Activated naive CD4-positive, alpha-beta T cell treated with anti-CD3 and anti-CD28 coated beads for 36 hours (primary cell): ENCODE measurements at regions not wholly inside any gene's neighbourhood (a gene's known extent, or its start where the extent isn't known, plus 50 kb on each side); places are given as distances from the start of the nearest gene placed in this dataset.

Source experiments
- CTCF ChIA-PET: fragments of 350-600 bp; sonication (Branson Sonifier 250); formaldehyde crosslinking; loops from one replicate; lab custom pipeline; 2021; ENCODE audit warnings: antibody characterized with exemption; lab: Charles Lee
- DNase-seq: peaks from one replicate; pipeline ENCODE4 v3.0.0-alpha.2; 2020
- H3K27ac Mint-ChIP-seq: one replicate; pipeline ENCODE4 v1.8.0; 2021; ENCODE audit warnings: mild to moderate bottlenecking, mixed read lengths
- H3K27me3 Mint-ChIP-seq: one replicate; pipeline ENCODE4 v1.8.0; 2021; ENCODE audit warnings: low read depth, mixed read lengths
- H3K36me3 Mint-ChIP-seq: one replicate; pipeline ENCODE4 v1.8.0; 2021; ENCODE audit warnings: low read depth, mixed read lengths
- H3K4me1 Mint-ChIP-seq: one replicate; pipeline ENCODE4 v1.8.0; 2021; ENCODE audit warnings: low read depth, mixed read lengths
- H3K4me3 Mint-ChIP-seq: one replicate; pipeline ENCODE4 v1.8.0; 2021; ENCODE audit warnings: mild to moderate bottlenecking, moderate library complexity, mixed read lengths
- H3K9me3 Mint-ChIP-seq: one replicate; pipeline ENCODE4 v1.8.0; 2021; ENCODE audit warnings: mixed read lengths
- intact Hi-C: fragments of 100-400 bp; cut with micrococcal nuclease; formaldehyde crosslinking; loops from one replicate; pipeline ENCODE4 v1.15.1; 2023

GRCh38 chr6:14066782-14067406, 50.7 kb upstream of the CD83 start:
- Mint-ChIP-seq H3K4me1 (peaks cover 2% of the 10 kb centered on the region), H3K27me3 (peaks cover 5% of the 10 kb centered on the region), H3K27ac (no peak overlapping the region), H3K4me3 (no peak overlapping the region), H3K9me3 (no peaks in the 10 kb centered on the region), H3K36me3 (no peaks in the 10 kb centered on the region)
- CTCF ChIA-PET = interaction anchor here (0.6 to 7.1 kb wide), 49 partner anchors 8 to 1186 kb away, joined by 3 to 91 read pairs (median 6); partner anchors contain the start of genes CD83, MCUR1 and NOL7
- intact Hi-C loops = loop anchor here (1.0 to 10.0 kb wide), 5 partner anchors 158 to 731 kb away; partner anchors contain the start of gene SIRT5
- DNase-seq = peak; percentile 31

GRCh38 chr6:14067656-14068055, 49.9 kb upstream of the CD83 start:
- intact Hi-C loops = loop anchor here (1.0 to 10.0 kb wide), 2 partner anchors 158 to 493 kb away; partner anchors contain the start of gene SIRT5
- H3K4me3 Mint-ChIP-seq = no peak overlapping the region
- H3K4me1 Mint-ChIP-seq = peaks cover 3% of the 10 kb centered on the region
- H3K36me3 Mint-ChIP-seq = no peaks in the 10 kb centered on the region
- no peaks in the 10 kb centered on the region for H3K27me3 Mint-ChIP-seq
- no peak for DNase-seq
- no peaks in the 10 kb centered on the region for H3K9me3 Mint-ChIP-seq
- no peak overlapping the region for H3K27ac Mint-ChIP-seq
- CTCF ChIA-PET = interaction anchor here (0.6 to 7.1 kb wide), 29 partner anchors 10 to 737 kb away, joined by 3 to 91 read pairs (median 6); partner anchors contain the start of genes CD83 and MCUR1
